ENCODE measurements at regions not wholly inside any gene's neighbourhood (a gene's known extent, or its start where the extent isn't known, plus 50 kb on each side); places are given as distances from the start of the nearest gene placed in this dataset.

DNA sequence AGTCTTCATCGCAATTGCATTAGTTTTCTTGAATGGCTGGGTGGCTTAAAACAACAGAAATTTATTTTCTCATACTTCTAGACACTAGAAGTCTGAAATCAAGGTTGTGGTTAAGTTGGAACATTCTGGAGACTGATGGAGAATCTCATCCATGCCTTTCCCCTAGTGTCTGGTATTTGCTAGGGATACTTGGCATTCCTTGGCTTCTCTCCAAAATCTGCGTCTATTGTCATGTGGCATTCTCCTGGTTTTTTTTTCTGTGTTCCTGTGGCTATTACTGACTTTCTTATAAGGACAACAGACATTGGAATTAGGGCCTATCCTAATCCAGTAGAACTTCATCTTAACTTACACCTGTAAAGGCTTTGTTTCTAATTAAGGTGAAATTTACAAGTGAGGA, 272.8 kb upstream of the EPHA5 start:
- no peak for TF ChIP-seq ZNF8 (CRISPR knock-in tag; IDR thresholded peaks at IDR 0.05)
- no peak for TF ChIP-seq CSDC2 (CRISPR knock-in tag; IDR thresholded peaks at IDR 0.05)
- TF ChIP-seq ARNTL (CRISPR knock-in tag; IDR thresholded peaks at IDR 0.05; ENCODE audit: borderline replicate concordance, low read depth), result no peak
- TF ChIP-seq, protein P1, sequence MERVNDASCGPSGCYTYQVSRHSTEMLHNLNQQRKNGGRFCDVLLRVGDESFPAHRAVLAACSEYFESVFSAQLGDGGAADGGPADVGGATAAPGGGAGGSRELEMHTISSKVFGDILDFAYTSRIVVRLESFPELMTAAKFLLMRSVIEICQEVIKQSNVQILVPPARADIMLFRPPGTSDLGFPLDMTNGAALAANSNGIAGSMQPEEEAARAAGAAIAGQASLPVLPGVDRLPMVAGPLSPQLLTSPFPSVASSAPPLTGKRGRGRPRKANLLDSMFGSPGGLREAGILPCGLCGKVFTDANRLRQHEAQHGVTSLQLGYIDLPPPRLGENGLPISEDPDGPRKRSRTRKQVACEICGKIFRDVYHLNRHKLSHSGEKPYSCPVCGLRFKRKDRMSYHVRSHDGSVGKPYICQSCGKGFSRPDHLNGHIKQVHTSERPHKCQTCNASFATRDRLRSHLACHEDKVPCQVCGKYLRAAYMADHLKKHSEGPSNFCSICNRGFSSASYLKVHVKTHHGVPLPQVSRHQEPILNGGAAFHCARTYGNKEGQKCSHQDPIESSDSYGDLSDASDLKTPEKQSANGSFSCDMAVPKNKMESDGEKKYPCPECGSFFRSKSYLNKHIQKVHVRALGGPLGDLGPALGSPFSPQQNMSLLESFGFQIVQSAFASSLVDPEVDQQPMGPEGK (CRISPR knock-in tag; IDR thresholded peaks at IDR 0.05; ENCODE audit: borderline replicate concordance), result no peak
- TF ChIP-seq, protein P2, sequence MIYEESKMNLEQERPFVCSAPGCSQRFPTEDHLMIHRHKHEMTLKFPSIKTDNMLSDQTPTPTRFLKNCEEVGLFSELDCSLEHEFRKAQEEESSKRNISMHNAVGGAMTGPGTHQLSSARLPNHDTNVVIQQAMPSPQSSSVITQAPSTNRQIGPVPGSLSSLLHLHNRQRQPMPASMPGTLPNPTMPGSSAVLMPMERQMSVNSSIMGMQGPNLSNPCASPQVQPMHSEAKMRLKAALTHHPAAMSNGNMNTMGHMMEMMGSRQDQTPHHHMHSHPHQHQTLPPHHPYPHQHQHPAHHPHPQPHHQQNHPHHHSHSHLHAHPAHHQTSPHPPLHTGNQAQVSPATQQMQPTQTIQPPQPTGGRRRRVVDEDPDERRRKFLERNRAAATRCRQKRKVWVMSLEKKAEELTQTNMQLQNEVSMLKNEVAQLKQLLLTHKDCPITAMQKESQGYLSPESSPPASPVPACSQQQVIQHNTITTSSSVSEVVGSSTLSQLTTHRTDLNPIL (CRISPR knock-in tag; IDR thresholded peaks at IDR 0.05; ENCODE audit: low read depth), result no peak
- no peak for TF ChIP-seq ZNF565 (CRISPR knock-in tag; conservative IDR thresholded peaks at IDR 0.05; ENCODE audit: low read depth)
- TF ChIP-seq, protein P3, sequence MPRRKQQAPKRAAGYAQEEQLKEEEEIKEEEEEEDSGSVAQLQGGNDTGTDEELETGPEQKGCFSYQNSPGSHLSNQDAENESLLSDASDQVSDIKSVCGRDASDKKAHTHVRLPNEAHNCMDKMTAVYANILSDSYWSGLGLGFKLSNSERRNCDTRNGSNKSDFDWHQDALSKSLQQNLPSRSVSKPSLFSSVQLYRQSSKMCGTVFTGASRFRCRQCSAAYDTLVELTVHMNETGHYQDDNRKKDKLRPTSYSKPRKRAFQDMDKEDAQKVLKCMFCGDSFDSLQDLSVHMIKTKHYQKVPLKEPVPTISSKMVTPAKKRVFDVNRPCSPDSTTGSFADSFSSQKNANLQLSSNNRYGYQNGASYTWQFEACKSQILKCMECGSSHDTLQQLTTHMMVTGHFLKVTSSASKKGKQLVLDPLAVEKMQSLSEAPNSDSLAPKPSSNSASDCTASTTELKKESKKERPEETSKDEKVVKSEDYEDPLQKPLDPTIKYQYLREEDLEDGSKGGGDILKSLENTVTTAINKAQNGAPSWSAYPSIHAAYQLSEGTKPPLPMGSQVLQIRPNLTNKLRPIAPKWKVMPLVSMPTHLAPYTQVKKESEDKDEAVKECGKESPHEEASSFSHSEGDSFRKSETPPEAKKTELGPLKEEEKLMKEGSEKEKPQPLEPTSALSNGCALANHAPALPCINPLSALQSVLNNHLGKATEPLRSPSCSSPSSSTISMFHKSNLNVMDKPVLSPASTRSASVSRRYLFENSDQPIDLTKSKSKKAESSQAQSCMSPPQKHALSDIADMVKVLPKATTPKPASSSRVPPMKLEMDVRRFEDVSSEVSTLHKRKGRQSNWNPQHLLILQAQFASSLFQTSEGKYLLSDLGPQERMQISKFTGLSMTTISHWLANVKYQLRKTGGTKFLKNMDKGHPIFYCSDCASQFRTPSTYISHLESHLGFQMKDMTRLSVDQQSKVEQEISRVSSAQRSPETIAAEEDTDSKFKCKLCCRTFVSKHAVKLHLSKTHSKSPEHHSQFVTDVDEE (CRISPR knock-in tag; IDR thresholded peaks at IDR 0.05), result no peak
- no peak for TF ChIP-seq ZFP3 (CRISPR knock-in tag; IDR thresholded peaks at IDR 0.05)
